ENCODE measurements at regions not wholly inside any gene's neighbourhood (a gene's known extent, or its start where the extent isn't known, plus 50 kb on each side); places are given as distances from the start of the nearest gene placed in this dataset.
"Not testable (repeated sequence)": the region's sequence is repeated elsewhere in the genome, so short reads cannot be mapped to it uniquely, and the experiment has no call there.

DNA sequence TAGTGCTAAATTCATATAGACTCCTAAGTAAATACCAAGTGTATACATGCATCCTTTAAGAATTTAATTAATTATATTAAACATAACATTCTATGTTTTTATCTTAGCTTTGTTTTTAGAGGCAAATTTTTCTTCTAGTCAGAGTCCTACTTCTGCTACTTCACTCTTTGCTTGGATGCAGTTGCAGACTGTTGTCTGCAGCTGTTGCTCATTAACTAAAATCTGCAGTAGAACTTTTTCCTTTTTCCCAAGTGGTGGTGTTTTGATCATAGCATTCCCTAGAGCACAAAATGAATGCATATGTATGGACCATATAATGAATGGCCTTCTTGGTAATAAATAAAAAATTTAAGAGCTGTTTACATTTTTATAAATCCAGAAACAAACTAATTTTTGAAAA lies 198.3 kb downstream of the CASP12 start:
- DNase-seq = no peak

DNA sequence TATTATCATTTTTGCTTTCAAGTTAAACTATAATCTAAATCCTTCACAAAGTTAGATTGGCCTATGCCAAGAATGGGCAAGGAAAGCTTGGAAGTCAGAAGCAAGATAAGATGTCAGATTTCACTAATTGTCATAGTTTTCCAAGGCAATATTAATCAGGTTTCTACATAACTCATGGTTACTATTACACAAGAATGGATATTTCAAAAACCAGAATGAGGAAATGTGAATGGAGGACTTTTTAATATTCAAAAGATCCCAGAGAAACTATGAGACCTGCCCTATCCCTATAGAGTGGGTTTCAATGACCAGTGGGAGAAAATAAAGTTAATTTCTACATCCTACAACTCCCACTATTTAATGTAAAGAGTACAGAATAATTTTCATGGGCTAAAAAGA lies 203.2 kb downstream of the CASP12 start:
- DNase-seq = no peak

DNA sequence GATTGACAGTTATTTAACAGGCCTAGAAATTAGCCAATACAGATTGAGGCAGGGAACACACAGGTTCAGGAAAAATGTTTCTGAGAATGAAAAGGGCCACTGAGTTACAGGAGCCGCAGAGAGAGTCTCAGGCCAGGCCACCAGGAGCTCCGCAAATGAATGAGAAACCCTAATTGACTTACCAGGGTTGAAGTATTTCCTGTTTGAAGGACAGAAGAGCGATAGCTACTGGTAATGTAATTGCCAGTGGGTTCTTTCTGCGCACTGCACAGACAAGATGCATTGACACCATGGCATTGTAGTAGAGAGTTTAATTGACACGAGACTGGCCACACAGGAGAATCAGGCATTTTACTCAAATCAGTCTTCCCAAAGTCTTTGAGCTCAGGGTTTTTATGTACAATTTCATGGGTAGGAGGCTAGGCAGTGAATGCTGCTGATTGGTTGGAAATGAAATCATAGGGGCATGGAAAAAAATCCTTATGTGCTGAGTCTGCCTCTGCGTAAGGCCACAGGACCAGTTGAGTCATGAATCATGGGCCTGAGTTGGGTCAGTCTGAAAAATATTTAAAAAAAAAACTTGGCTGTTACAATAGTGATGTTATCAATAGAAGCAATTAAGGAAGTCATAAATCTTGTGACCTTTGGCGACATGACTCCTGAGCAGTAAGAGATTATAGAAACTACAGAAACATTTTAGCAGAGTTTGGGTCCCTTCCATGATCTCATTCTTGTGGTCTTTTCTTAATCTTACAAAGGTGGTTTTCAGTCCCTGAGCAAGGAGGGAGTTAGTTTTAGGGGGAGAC lies 203.8 kb downstream of the CASP12 start:
- DNase-seq = no peak

DNA sequence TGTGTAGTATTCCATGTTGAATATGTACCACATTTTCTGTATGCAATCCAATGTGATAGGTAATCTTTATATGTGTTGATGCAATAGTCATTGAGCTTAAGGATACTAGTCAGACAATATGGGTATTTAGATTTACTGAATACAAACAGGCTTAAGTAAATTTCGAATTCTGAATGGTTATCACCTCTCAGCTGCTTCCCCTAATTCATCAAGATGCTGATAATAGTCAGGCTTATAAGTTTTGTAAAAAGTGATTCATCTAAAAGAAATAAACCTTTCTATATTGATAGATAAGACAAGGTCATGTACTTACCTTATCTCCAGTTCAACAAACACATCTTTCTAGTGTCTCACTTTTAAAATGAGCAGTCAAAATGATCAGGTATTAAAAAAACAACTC lies 205.5 kb downstream of the CASP12 start:
- no peak for DNase-seq

DNA sequence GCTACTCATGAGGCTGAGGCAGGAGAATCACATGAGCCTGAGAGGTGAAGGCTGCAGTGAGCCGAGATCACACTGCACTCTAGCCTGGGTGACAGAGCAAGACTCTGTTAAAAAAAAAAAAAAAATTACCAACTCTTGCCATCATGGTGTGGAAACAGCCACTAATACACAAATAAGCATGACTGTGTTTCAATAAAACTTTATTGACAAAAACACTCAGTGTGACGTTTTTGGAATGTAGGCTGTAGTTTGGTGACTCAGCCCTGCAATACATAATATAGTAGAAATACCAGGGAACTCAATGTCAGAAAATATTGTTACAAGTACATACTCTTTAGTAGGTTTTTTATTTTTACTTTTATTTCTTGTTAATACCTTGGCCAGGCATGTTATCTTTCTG lies 207.1 kb downstream of the CASP12 start:
- DNase-seq = no peak

DNA sequence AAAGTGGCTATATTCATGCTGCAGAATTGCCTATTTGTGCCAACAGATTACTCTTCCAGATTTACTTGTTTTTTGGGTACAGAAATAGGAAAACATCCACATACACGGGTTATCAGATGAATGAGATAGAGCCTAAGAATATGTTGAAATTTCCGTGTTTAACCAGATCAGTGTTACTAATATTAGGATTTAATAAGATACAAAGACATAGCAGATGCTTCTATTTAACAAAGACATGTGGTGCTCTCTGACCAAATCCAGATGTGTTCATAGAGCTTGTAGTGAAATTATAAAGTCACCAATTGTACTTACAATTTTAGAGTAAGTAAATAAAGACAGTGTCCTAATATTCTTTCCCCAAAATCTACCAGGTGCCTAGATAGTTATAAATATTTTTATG lies 208.0 kb downstream of the CASP12 start:
- no peak for DNase-seq

DNA sequence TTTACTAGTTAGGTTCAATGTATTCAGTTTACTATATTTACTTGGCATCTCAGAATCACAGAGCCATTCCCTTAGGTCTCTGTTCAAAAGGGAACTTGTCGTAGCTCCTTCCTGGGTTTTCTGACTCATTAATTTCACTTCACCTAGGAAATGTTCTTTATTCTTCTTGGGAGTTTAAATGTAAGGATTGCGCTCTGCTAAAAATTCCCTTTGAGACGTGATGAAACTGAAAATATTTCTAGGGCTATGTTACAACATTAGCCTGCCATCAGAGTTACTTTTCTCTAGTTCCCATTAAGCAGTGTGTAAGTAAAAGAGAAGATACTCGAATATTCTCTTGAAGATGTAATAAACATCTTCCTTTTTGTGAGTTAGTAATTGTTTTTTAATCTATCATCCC lies 209.5 kb downstream of the CASP12 start:
- no peak for DNase-seq

DNA sequence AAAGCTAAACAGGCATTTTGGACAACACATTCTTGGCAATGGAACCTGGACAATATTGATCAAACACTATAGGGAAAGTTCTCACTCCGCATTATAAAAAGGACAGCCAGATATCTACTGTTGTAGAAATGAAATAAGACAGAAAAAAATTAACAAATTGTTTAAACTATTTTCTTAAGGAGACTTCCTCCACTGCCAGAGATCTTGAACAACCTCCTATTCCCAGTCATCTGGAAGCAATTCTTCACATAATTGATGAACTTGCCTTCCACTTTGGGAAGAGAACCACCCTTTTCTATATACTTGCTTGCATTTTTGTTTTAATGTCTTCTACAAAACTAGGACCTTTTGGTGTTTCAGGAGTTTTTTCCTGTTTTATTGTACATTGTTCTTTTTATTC lies 216.1 kb downstream of the CASP12 start:
- DNase-seq = no peak

DNA sequence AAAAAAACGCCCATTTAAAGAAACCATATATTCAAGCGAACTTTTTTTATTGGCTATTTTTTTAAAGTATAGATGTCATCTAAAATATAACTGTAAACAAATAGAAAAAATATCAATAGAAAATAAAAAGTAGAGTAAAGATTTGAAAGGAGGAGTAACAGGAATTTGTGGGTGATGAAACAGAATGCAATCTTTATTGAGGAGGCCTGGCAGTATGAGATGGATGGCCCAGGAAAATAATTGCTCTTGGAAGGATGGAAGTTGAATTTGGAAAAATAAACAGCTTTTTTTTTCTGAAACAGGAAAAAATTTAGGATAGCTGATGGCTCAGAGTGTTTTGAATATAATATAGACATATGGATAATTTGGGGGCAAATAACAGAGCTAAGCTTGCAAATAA lies 219.0 kb downstream of the CASP12 start:
- no peak for DNase-seq

DNA sequence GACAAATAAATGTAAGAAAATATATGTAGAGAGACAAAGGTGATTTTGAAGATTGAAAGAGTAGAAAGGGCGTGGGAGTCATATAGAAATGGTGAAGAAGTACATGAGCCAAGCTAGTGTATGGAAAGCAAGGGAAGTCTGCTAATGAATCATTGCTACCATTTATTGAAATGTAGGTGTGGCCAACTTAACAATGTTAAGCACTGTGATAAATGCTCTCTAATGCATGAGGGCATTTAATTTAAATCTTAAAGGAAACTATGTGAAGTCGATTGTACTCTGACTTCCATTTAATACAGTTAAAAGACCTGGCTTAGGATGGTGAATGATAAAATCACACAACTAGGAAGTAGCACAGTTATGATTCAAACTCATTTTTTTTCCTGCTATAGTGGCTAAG lies 219.9 kb downstream of the CASP12 start:
- DNase-seq = no peak

DNA sequence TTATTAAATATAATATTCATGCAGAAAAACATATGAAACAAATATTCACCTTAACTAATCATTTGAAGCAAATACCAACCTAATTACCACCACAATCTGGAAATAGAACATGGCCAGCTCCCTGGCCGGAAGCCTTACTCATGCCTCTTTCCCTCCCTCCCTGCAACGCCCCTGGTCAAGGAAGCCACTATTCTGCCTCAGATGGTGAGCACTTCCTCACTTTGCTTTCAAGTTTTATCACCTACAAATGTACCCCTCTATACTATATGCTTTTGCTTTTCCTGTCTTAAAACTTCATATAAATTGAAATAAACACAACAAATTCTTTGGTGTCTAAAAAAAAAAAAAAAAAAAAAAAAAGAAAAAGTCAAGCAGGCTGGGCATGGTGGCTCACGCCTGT lies 221.2 kb downstream of the CASP12 start:
- not testable (repeated sequence) for DNase-seq

DNA sequence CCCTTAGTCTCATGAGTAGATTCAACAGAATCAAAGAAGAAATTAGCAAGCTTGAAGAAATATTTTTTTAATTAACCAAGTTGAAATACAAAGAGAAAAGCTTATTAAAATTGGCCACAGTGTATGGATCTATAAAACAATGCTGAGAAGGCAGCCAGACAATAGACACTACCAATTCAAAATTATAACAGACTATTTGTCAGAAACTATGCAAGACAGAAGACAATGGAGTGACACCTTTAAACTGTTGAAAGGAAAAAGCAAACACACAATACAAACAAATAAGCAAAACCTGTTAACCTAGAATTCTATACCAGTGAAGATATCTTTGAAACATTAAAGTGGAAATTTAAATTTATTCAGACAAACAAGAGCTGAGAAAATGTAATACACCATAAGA lies 225.4 kb downstream of the CASP12 start:
- no peak for DNase-seq

DNA sequence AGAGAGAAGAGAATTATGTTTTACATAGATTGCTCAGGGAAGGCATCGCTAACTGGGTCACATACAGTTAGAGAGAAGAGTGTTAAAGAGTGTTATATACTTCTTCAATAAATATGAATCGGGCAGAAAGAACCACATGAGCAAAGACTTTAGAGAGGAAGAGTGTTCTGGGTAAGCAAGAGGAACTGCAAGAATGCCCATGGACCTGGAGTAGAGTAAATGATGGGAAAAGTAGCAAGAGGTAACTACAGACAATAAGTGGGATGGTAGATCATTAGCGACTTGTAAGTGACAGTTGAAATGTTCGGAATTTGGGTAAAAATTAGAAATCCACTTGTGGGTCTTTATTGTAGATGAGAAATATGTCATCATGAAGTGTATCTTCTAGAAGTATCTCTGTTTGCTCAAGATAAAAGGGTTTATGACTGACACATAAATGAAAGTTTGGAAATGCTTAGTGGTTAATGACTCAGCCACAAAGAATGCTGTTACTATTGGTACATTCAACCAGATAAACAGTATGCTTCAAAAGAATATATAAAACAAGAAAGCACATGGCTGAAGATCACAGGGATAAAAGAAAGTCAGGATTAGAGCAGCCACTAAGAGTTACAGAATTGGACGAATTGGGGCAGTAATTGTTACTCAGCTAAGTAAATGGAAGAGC lies 229.3 kb downstream of the CASP12 start:
- DNase-seq = no peak

DNA sequence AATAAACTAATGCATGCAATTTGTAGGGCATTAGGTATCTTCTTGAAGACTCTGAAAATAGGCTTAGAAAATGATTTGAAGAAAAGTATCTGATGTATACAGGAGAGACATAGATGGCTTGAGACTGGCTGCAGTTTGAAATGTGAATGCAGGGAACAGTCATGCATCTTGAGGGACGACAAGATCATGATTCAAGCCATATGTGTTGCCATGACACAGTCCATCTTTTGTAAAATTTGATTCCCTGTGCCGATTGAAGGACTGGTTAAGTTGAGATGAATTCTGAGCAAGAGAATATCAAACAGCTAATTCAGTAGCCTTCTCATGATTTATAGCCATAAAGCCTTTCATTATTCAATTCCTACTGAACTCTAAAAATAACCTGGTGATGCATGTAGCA lies 231.6 kb downstream of the CASP12 start:
- no peak for DNase-seq

DNA sequence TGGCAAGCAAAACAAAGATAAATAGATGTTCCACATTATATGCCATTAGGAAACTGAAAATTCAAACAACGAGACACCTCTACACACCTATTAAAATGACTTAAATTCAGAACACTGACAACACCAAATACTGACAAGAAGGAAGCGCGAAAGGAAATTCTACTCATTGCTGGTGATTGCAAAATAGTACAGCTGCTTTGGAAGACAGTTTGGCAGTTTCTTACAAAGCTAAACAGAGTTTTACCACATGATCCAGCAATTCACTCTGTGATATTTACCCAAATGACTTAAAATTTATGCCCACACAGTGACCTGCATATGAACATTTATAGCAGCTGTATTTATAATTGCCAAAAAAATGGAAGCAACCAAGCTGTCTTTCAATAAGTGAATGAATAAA lies 232.6 kb downstream of the CASP12 start:
- no peak for DNase-seq

DNA sequence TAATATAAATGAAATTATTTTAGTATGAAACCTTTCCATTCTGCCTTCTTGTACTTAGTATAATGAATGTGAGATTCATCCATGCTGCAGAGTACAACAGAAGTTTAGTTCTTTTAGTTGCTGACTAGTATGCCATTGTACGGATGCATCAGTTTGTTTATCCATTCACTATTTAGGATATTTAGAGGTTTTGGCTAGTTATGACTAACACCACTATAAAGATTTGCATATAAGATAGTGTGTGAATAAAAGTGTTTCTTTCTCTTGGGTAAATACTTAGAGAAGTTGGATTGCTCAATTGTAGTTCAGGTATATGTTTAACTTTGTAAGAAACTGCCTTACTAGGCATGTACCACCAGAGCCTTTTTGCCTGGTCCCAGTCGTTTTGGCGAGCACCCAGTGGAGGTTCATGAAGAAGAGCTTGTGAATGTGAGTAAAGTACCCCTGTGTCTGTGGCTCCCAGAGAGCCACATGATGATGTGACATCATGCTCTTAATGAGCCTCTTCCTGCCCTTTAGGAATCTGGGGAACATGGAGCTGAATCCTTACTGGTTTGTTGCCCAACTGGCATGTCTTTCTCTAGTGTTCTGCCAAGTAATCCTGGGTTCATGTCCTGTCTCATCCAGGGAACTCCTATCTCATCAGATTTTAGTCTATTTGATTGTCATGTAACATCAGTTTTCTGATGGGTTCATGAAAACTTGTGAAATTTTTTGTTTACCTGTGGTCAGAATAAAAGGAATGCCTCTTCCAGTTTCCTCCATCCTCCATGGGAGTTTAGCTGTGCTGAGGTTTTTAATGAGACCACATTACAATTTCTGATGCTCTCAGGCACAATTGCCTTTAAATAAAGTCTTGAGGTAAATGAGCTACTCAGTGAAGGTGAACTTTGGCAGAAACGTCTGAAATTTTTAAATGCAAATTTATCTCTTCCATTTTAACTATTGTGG lies 234.8 kb downstream of the CASP12 start:
- DNase-seq = no peak

DNA sequence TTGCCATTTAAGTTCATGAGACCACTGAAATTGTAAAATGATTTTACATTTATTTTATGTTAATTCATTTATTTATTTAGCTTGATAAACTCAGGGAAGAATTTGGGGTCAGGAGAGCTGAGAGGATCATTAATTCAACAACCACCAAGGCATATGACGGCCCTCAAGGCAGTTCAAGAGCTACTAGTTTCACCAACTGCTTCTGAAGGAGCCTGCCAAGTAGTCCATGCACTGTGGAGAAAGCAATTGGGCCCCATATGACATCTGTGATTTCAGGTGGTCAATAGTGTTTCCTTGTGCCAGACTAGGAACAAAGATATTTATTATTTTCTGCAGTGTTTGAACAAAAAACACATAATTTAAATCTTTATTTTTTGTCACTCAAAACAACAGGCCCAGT lies 236.4 kb downstream of the CASP12 start:
- DNase-seq = no peak

DNA sequence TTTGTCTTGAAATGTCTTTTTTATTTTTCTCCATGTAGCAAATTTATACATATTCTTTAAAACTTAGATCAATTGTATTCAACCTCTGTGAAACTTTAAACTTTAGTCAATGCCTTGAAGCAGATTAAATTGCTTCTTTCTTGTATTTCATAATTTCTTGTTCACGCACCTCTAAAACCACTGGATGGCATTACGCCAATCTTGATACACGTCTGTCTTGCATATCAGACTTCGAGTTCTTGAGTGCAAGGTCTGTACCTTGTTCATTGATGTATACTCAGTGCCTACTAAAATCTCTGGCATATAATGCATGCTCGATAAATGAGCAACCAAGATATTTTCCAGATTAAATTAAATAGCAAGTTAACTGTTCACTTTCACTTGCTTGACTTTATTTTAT lies 236.8 kb downstream of the CASP12 start:
- no peak for DNase-seq

DNA sequence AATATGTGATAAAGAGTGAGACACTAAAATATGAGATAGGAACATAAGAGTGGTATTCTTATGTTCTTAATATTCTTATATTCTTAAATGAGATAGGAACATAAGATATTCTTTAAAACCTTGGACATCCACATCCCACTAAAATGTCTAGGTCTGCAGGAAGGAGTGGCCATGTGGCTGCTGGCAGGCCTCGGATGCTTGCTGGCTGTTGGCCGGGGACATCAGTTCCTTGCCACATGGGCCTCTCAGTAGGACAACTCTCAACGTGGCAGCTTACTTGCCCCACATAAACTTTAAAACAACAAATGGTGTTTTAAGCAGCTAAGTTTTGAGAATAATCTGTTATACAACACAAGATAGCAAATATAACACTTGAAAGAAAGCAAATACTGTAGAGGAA lies 240.1 kb downstream of the CASP12 start:
- DNase-seq = no peak

DNA sequence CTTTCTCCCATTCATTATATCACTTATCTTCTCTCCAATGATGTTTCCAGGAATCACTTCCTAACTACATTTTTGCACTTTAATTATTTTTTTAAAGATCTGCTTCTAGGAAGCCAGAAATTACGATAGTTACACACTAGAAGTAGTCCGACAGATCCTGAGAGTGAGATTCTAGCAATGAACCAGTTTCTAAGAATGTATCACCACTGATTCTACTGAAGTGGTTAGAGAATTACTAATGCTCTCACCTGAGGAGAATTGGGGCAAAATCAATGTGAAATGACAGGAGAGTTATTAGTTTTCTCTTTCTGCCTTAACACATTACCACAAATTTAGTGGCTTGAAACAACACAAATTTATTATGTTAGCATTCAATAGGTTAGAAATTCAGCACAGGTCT lies 241.2 kb downstream of the CASP12 start:
- DNase-seq = no peak

DNA sequence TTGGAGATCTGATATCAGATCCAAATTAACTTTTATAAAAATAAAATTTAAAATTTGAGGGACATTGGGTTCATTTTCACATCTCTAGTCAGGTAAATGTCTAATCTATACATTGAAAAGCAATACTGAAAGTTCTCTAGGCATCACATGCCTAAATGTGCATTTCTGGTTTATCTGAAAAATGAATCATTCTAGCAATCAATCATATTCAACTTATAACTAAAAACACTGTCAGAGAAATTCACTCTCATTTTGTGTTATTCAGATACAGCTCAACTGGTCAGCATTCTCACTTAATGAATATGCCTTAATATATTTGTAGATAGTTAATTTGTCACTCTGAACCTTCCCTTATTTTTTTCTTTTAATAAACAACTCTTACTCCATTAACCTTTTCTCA lies 243.2 kb downstream of the CASP12 start:
- no peak for DNase-seq

DNA sequence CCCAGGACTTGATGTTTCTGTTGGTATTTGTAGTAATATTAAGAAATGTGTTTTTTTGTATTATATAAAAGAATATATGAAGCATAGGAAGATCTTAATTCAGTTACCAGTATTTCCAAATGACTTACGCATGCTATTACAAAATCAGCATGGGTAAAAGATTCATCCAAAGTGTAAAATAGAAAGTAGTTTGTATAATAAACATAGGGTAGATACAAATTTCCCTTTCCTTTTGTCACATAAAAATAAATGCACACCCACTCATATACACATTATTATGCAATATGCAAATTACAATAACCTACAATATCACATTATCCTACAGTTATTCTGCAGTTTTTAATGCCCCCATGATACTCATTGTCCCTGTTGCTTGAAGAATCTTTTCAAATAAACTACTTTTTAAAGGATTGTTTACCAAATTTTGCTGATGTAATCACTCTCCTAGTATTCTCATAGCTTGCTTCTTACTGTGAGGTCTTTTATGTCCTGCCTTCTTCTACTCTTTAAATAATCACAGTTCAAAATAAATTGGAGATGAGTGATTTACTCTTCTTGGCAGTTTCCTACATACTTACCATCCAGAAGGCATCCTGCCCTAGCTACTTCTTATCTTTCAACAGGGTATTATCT lies 244.0 kb downstream of the CASP12 start:
- DNase-seq = no peak

DNA sequence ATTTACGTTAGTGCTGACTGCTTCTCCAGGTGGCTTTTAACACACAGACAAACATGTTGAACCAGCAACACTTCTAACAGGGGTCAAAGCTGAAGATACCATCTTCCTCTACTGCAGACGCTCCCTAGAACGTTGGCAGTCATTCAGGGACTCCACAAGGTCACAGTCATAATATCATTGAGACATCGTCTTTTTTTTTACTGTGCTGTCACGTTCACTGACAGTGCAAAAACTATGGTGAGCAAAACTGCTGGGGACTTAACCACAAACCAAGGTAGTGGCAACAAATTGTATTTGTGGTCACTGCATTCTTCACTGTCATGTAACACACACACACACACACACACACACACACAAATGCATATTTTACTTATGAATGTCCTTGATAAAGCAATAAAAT lies 244.9 kb downstream of the CASP12 start:
- DNase-seq = peak; percentile 4

Data from activated CD4-positive, alpha-beta T cell treated with anti-CD3 and anti-CD28 coated beads for 48 hours (primary cell).